Upper lobe of left lung (tissue), 6 donors: ENCODE measurements at regions not wholly inside any gene's neighbourhood (a gene's known extent, or its start where the extent isn't known, plus 50 kb on each side); places are given as distances from the start of the nearest gene placed in this dataset.

Experiments
- ATAC-seq, 2 donors: fragments of 200-7000 bp; cut with Tn5 transposase; one replicate each; pipeline ENCODE4 v1.9.1; 2022; ENCODE audit warnings: mild to moderate bottlenecking in 2 of 2, moderate library complexity in 2 of 2; ENCODE audit not compliant: low FRiP score in 2 of 2
- DNase-seq, 2 donors: peaks; one replicate each; pipeline ENCODE4 v3.0.0-alpha.2; 2019 to 2020
- H3K27ac ChIP-seq, 4 donors: fragments of 200-600 bp; sonication (generic); one replicate each; pipeline ENCODE4 v1.5.1; 2016 to 2019
- H3K27me3 ChIP-seq, 4 donors: fragments of 200-600 bp; sonication (generic); one replicate each; pipeline ENCODE4 v1.5.1; 2017 to 2019
- H3K36me3 ChIP-seq, 4 donors: fragments of 200-600 bp; sonication (generic); one replicate each; pipeline ENCODE4 v1.5.1; 2016 to 2019
- H3K4me1 ChIP-seq, 4 donors: fragments of 200-600 bp; sonication (generic); one replicate each; pipeline ENCODE4 v1.5.1; 2018 to 2019
- H3K4me3 ChIP-seq, 4 donors: fragments of 200-600 bp; sonication (generic); one replicate each; pipeline ENCODE4 v1.5.1; 2017 to 2019; ENCODE audit warnings: mild to moderate bottlenecking in 2 of 4, moderate library complexity in 1 of 4
- H3K9me3 ChIP-seq, 4 donors: fragments of 200-600 bp; sonication (generic); one replicate each; pipeline ENCODE4 v1.5.1; 2018 to 2019
- CTCF ChIP-seq, 6 experiments: fragments of 450-650 bp in 4 of 6; fragments of 200-600 bp in 2 of 6; sonication (generic) in 2 of 6; IDR thresholded peaks; one replicate each; pipeline ENCODE4 v1.5.1; 2016 to 2019; ENCODE audit warnings: antibody characterized with exemption in 6 of 6
- EP300 ChIP-seq, 4 donors: sonication (generic); formaldehyde crosslinking; IDR thresholded peaks; one replicate each; pipeline ENCODE4 v1.5.1; 2017; ENCODE audit warnings: antibody characterized with exemption in 4 of 4, control low read depth in 2 of 4
- POLR2A ChIP-seq, 4 donors: fragments of 450-650 bp; IDR thresholded peaks; one replicate each; pipeline ENCODE4 v1.5.1; 2016 to 2017; ENCODE audit warnings: antibody characterized with exemption in 4 of 4, mild to moderate bottlenecking in 2 of 4
- POLR2AphosphoS5 ChIP-seq, 2 donors: sonication (generic); formaldehyde crosslinking; IDR thresholded peaks; one replicate each; pipeline ENCODE4 v1.5.1; 2017; ENCODE audit warnings: antibody characterized with exemption in 2 of 2
- WGBS, 2 donors: methylation state at CpG; one replicate each; pipeline ENCODE4 v1.1.5; 2017 to 2018; 5-methylcytosine and 5-hydroxymethylcytosine counted together
- donor health status: DM: no; HTN: no; CAD: no; lungs with moderate emphysema.
- donor health status: DM: no; HTN: yes; CAD: no; lungs with severe emphysema.

- ATAC-seq (no peak), DNase-seq (no peak)
- TF ChIP-seq CTCF (IDR thresholded peaks at IDR 0.05) (no peak), POLR2A (IDR thresholded peaks at IDR 0.05) (no peak), EP300 (IDR thresholded peaks at IDR 0.05) (no peak), POLR2AphosphoS5 (IDR thresholded peaks at IDR 0.05) (no peak)
- H3K4me3 ChIP-seq: no peak overlapping the region
- no peaks in the 10 kb centered on the region for H3K4me1 ChIP-seq
- WGBS, 2 donors: 55 to 65% methylated on average over 10 of the region's 10 CpGs
- no peaks in the 10 kb centered on the region for H3K27me3 ChIP-seq
- H3K27ac ChIP-seq: no peak overlapping the region
- no peaks in the 10 kb centered on the region for H3K36me3 ChIP-seq
- no peaks in the 10 kb centered on the region for H3K9me3 ChIP-seq
Measured at GRCh38 chr12:66061557-66062289, 68.8 kb downstream of the LLPH start.

GRCh38 chr12:66061076-66061475 is 69.5 kb downstream of the LLPH start:
- 77 to 92% methylated on average over 3 of the region's 3 CpGs for WGBS, 2 donors
- H3K9me3 ChIP-seq: no peaks in the 10 kb centered on the region
- no peak overlapping the region for H3K4me3 ChIP-seq
- no peak for ATAC-seq
- H3K27ac ChIP-seq: no peak overlapping the region
- no peaks in the 10 kb centered on the region for H3K36me3 ChIP-seq
- no peaks in the 10 kb centered on the region for H3K4me1 ChIP-seq
- no peaks in the 10 kb centered on the region for H3K27me3 ChIP-seq
- TF ChIP-seq EP300 (IDR thresholded peaks at IDR 0.05) (no peak), POLR2AphosphoS5 (IDR thresholded peaks at IDR 0.05) (no peak), POLR2A (IDR thresholded peaks at IDR 0.05) (no peak), CTCF (IDR thresholded peaks at IDR 0.05) (no peak)
- DNase-seq: no peak

- no peak for TF ChIP-seq CTCF (IDR thresholded peaks at IDR 0.05)
- no peak for TF ChIP-seq POLR2A (IDR thresholded peaks at IDR 0.05)
- TF ChIP-seq EP300 (IDR thresholded peaks at IDR 0.05): no peak
- no peak for TF ChIP-seq POLR2AphosphoS5 (IDR thresholded peaks at IDR 0.05)
- WGBS, 2 donors: 85 to 89% methylated on average over 2 of the region's 2 CpGs
- Histone ChIP-seq H3K4me3 (no peak overlapping the region), H3K27me3 (no peaks in the 10 kb centered on the region), H3K9me3 (no peaks in the 10 kb centered on the region), H3K36me3 (no peaks in the 10 kb centered on the region), H3K4me1 (no peaks in the 10 kb centered on the region), H3K27ac (no peak overlapping the region)
- no peak for ATAC-seq
- no peak for DNase-seq
Measured at GRCh38 chr12:66060163-66060907, 70.2 kb downstream of the LLPH start.

- no peaks in the 10 kb centered on the region for H3K27me3 ChIP-seq
- H3K27ac ChIP-seq: no peak overlapping the region
- WGBS, 2 donors: 84 to 85% methylated on average over 5 of the region's 5 CpGs
Measured at GRCh38 chr12:66059666-66060065, 70.9 kb downstream of the LLPH start.

More at GRCh38 chr12:66059666-66060065, 70.9 kb downstream of the LLPH start:
- no peaks in the 10 kb centered on the region for H3K36me3 ChIP-seq
- no peak for ATAC-seq
- DNase-seq: no peak
- H3K4me1 ChIP-seq: no peaks in the 10 kb centered on the region
- no peak overlapping the region for H3K4me3 ChIP-seq
- no peaks in the 10 kb centered on the region for H3K9me3 ChIP-seq
- TF ChIP-seq POLR2A (IDR thresholded peaks at IDR 0.05) (no peak), EP300 (IDR thresholded peaks at IDR 0.05) (no peak), POLR2AphosphoS5 (IDR thresholded peaks at IDR 0.05) (no peak), CTCF (IDR thresholded peaks at IDR 0.05) (no peak)
